CD4-positive, alpha-beta T cell (primary cell): ENCODE measurements at regions not wholly inside any gene's neighbourhood (a gene's known extent, or its start where the extent isn't known, plus 50 kb on each side); places are given as distances from the start of the nearest gene placed in this dataset.

Source experiments
- ATAC-seq: fragments of 200-7000 bp; cut with Tn5 transposase; one replicate; pipeline ENCODE4 v1.10.0; 2022; ENCODE audit warnings: mild to moderate bottlenecking; ENCODE audit not compliant: poor library complexity
- CTCF ChIA-PET: fragments of 350-600 bp; sonication (Branson Sonifier 250); formaldehyde crosslinking; loops from one replicate; lab custom pipeline; 2021; ENCODE audit warnings: antibody characterized with exemption, inconsistent platforms; lab: Charles Lee
- POLR2A ChIA-PET: fragments of 350-600 bp; sonication (Branson Sonifier 250); formaldehyde crosslinking; loops from one replicate; lab custom pipeline; 2021; ENCODE audit warnings: antibody characterized with exemption, inconsistent platforms; lab: Charles Lee
- DNase-seq, 14 experiments: peaks; one replicate each; pipeline ENCODE4 v3.0.0-alpha.2; 2013 to 2020; ENCODE audit warnings: mixed read lengths in 2 of 14
- H3K27ac ChIP-seq, 2 donors: one replicate each; pipeline versions ENCODE4 v1.5.1 to v1.7.0; 2013; ENCODE audit warnings: low read length in 2 of 2, low read depth in 1 of 2, mild to moderate bottlenecking in 1 of 2
- H3K27me3 ChIP-seq, 2 experiments: 1 replicate in 1 of 2; 2 replicates in 1 of 2; pipeline versions ENCODE4 v1.6.1 to v1.7.0; 2013; ENCODE audit warnings: low read length in 2 of 2, control low read depth in 1 of 2, mild to moderate bottlenecking in 1 of 2, moderate library complexity in 1 of 2; ENCODE audit not compliant: insufficient read depth in 2 of 2, control insufficient read depth in 1 of 2
- H3K36me3 ChIP-seq: one replicate; pipeline ENCODE4 v1.6.1; 2013; ENCODE audit warnings: low read length, control low read depth; ENCODE audit not compliant: insufficient read depth
- H3K4me1 ChIP-seq: one replicate; pipeline ENCODE4 v1.6.1; 2013; ENCODE audit warnings: low read length, control low read depth; ENCODE audit not compliant: insufficient read depth
- H3K4me3 ChIP-seq: one replicate; pipeline ENCODE4 v1.5.1; 2013; ENCODE audit warnings: mild to moderate bottlenecking, low read length, moderate library complexity
- H3K9me3 ChIP-seq, 2 experiments: 1 replicate in 1 of 2; 2 replicates in 1 of 2; pipeline versions ENCODE4 v1.6.1 to v1.7.0; 2013; ENCODE audit warnings: low read length in 2 of 2, mild to moderate bottlenecking in 2 of 2, control low read depth in 1 of 2, moderate library complexity in 1 of 2; ENCODE audit not compliant: control insufficient read depth in 1 of 2, insufficient read depth in 1 of 2
- H3K27ac Mint-ChIP-seq: one replicate; pipeline ENCODE4 v1.8.0; 2020; ENCODE audit warnings: mixed read lengths
- H3K27me3 Mint-ChIP-seq: one replicate; pipeline ENCODE4 v1.8.0; 2021; ENCODE audit warnings: mixed read lengths
- H3K36me3 Mint-ChIP-seq: one replicate; pipeline ENCODE4 v1.8.0; 2021; ENCODE audit warnings: low read depth, mixed read lengths
- H3K4me1 Mint-ChIP-seq: one replicate; pipeline ENCODE4 v1.8.0; 2021; ENCODE audit warnings: low read depth, mixed read lengths
- H3K4me3 Mint-ChIP-seq: one replicate; pipeline ENCODE4 v1.8.0; 2020; ENCODE audit warnings: mild to moderate bottlenecking, mixed read lengths
- H3K9me3 Mint-ChIP-seq: one replicate; pipeline ENCODE4 v1.8.0; 2020; ENCODE audit warnings: mixed read lengths
- intact Hi-C, 2 experiments: fragments of 100-400 bp; cut with DNase I in 1 of 2; cut with micrococcal nuclease in 1 of 2; formaldehyde crosslinking; loops; one replicate each; pipeline versions ENCODE4 v1.15.1 to v1.9.0; 2023 to 2025; cut with DNase I, micrococcal nuclease
- TF ChIP-seq, protein P1 (sequence below): fragments of 200-600 bp; IDR thresholded peaks from one replicate; pipeline ENCODE4 v1.8.0; 2022; ENCODE audit warnings: antibody characterized with exemption, mild to moderate bottlenecking

DNA sequence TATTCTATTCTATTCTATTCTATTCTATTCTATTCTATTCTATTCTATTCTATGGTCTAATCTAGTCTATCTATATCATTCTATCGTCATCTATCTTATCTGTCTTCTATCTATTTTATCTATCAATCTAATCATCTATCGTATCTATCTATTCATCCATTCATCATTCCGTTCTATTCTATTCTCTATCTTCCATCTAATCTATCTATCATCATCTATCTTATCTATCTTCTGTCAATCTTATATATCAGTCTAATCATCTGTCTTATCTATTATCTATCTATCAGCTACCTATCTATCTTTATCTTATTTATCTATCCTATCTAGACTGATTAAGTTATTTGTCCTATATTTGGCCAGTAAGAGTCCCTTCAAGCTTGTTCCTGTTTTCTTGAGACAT lies 831.5 kb upstream of the TMEM132C start:
- Histone ChIP-seq H3K4me3 (no peak overlapping the region), H3K36me3 (no peaks in the 10 kb centered on the region), H3K4me1 (no peaks in the 10 kb centered on the region), H3K27me3 (no peaks in the 10 kb centered on the region), H3K27ac (no peak overlapping the region), H3K9me3 (peaks cover 4 to 7% of the 10 kb centered on the region in 2 experiments)
- H3K27me3 Mint-ChIP-seq: no peaks in the 10 kb centered on the region
- no peak overlapping the region for H3K4me3 Mint-ChIP-seq
- TF ChIP-seq, protein P1, sequence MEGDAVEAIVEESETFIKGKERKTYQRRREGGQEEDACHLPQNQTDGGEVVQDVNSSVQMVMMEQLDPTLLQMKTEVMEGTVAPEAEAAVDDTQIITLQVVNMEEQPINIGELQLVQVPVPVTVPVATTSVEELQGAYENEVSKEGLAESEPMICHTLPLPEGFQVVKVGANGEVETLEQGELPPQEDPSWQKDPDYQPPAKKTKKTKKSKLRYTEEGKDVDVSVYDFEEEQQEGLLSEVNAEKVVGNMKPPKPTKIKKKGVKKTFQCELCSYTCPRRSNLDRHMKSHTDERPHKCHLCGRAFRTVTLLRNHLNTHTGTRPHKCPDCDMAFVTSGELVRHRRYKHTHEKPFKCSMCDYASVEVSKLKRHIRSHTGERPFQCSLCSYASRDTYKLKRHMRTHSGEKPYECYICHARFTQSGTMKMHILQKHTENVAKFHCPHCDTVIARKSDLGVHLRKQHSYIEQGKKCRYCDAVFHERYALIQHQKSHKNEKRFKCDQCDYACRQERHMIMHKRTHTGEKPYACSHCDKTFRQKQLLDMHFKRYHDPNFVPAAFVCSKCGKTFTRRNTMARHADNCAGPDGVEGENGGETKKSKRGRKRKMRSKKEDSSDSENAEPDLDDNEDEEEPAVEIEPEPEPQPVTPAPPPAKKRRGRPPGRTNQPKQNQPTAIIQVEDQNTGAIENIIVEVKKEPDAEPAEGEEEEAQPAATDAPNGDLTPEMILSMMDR: no peak
- no peak for DNase-seq
- intact Hi-C loops: no loop called here
- no peak for ATAC-seq
- H3K9me3 Mint-ChIP-seq: peaks cover 3% of the 10 kb centered on the region
- POLR2A ChIA-PET: no interaction called here
- no peaks in the 10 kb centered on the region for H3K36me3 Mint-ChIP-seq
- CTCF ChIA-PET: no interaction called here
- H3K4me1 Mint-ChIP-seq: no peaks in the 10 kb centered on the region
- H3K27ac Mint-ChIP-seq: no peak overlapping the region

GRCh38 chr12:127438512-127439244 lies 828.3 kb upstream of the TMEM132C start:
- Histone ChIP-seq H3K4me1 (no peaks in the 10 kb centered on the region), H3K27ac (no peak overlapping the region), H3K27me3 (no peaks in the 10 kb centered on the region), H3K36me3 (no peaks in the 10 kb centered on the region), H3K4me3 (no peak overlapping the region), H3K9me3 (peaks cover 7 to 10% of the 10 kb centered on the region in 2 experiments)
- Mint-ChIP-seq H3K4me1 (no peaks in the 10 kb centered on the region), H3K27me3 (no peaks in the 10 kb centered on the region), H3K27ac (no peak overlapping the region), H3K4me3 (no peak overlapping the region), H3K36me3 (no peaks in the 10 kb centered on the region), H3K9me3 (peaks cover 12% of the 10 kb centered on the region)
- ATAC-seq: no peak
- intact Hi-C loops: no loop called here
- TF ChIP-seq, protein P1: no peak
- POLR2A ChIA-PET: no interaction called here
- CTCF ChIA-PET: no interaction called here
- DNase-seq: no peak

DNA sequence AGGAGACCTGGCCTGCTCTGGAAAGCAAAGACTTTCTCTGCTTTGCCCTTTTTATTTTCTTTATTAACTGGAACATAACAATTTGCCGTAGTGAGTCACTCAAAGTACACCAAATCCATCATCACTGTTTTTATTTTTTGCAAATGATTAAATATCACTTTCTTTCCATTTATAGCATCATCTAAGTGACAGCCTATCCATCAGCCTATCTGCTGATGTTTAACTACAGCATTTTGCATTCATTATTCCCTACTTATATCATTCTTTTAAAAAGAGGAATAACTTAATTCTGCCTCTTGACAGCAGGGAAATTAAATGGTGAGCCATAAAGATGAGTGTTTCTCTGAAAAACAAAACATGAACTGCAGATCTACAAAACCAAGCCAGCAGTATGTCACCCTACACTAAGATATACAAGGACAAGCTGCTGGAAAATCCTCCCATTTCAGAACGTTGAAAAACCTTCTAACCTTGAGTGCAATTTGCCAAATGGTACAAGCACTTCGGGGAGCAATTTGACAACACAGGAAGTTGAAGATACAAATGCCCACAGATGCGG lies 821.3 kb upstream of the TMEM132C start:
- Histone ChIP-seq H3K4me3 (no peak overlapping the region), H3K27me3 (no peaks in the 10 kb centered on the region), H3K4me1 (no peaks in the 10 kb centered on the region), H3K36me3 (no peaks in the 10 kb centered on the region), H3K27ac (no peak overlapping the region), H3K9me3 (peaks cover 0 to 15% of the 10 kb centered on the region in 2 experiments)
- Mint-ChIP-seq H3K36me3 (no peaks in the 10 kb centered on the region), H3K27me3 (no peaks in the 10 kb centered on the region), H3K4me1 (no peaks in the 10 kb centered on the region), H3K4me3 (no peak overlapping the region), H3K27ac (no peak overlapping the region), H3K9me3 (peaks cover 12% of the 10 kb centered on the region)
- intact Hi-C loops: no loop called here
- CTCF ChIA-PET: no interaction called here
- ATAC-seq (no peak), DNase-seq (no peak)
- TF ChIP-seq, protein P1: no peak
- POLR2A ChIA-PET: no interaction called here
